ENCODE measurements at regions not wholly inside any gene's neighbourhood (a gene's known extent, or its start where the extent isn't known, plus 50 kb on each side); places are given as distances from the start of the nearest gene placed in this dataset.

DNA sequence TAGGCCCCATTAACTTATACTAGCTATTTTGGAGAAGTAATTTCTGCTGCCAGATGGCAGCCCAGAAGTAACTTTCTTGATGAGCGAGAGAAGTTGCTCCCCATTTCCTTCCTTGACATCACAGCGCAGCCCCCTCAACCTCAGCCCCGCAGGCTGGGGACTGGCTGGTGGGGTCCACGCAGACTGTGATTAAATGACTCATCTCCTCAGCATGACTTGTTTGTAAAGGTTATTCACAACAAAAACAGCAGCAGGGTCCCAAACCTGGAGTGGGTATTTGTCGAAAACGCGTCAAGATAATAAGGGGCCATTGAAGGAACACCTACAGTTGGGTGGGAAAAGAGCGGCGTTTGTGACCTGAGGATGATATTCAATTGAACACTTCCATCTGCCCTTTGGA, 120.6 kb downstream of the TXNL1 start:
- Mint-ChIP-seq H3K9me3 (peaks cover 0 to 2% (median 0%) of the 10 kb centered on the region in 8 donors), H3K4me1 (no peaks in the 10 kb centered on the region), H3K4me3 (no peak overlapping the region), H3K27me3 (peaks cover 5% of the 10 kb centered on the region in 2 donors), H3K36me3 (no peaks in the 10 kb centered on the region), H3K27ac (no peak overlapping the region)
- H3K27ac ChIP-seq (ENCODE audit: low read depth, low read length): no peak overlapping the region
- no peaks in the 10 kb centered on the region for H3K27me3 ChIP-seq (ENCODE audit: insufficient read depth, low read length)
- H3K4me1 ChIP-seq (ENCODE audit: insufficient read depth, low read length): no peaks in the 10 kb centered on the region
- H3K4me3 ChIP-seq (ENCODE audit: low read length in 2 of 2): no peak overlapping the region
- no peaks in the 10 kb centered on the region for H3K9me3 ChIP-seq (ENCODE audit: control insufficient read depth in 1 of 2, low read length in 2 of 2)
- H3K36me3 ChIP-seq (ENCODE audit: insufficient read depth, low read length): no peaks in the 10 kb centered on the region
- intact Hi-C loops (cut with micrococcal nuclease): no loop called here
- ChIA-PET POLR2A (ENCODE audit: partially characterized antibody) (no interaction called here), CTCF (ENCODE audit: partially characterized antibody) (no interaction called here)
- no peak for DNase-seq

- Mint-ChIP-seq H3K36me3 (no peaks in the 10 kb centered on the region), H3K4me3 (no peak overlapping the region), H3K4me1 (no peaks in the 10 kb centered on the region), H3K9me3 (peaks cover 0 to 2% (median 0%) of the 10 kb centered on the region in 8 donors), H3K27ac (no peak overlapping the region), H3K27me3 (peaks cover 4 to 5% of the 10 kb centered on the region in 2 donors)
- Histone ChIP-seq H3K27ac (ENCODE audit: low read depth, low read length) (no peak overlapping the region), H3K4me1 (ENCODE audit: insufficient read depth, low read length) (no peaks in the 10 kb centered on the region), H3K4me3 (ENCODE audit: low read length in 2 of 2) (no peak overlapping the region), H3K27me3 (ENCODE audit: insufficient read depth, low read length) (no peaks in the 10 kb centered on the region), H3K36me3 (ENCODE audit: insufficient read depth, low read length) (no peaks in the 10 kb centered on the region), H3K9me3 (ENCODE audit: control insufficient read depth in 1 of 2, low read length in 2 of 2) (no peaks in the 10 kb centered on the region)
- ChIA-PET POLR2A (ENCODE audit: partially characterized antibody) (no interaction called here), CTCF (ENCODE audit: partially characterized antibody) (no interaction called here)
- intact Hi-C loops (cut with micrococcal nuclease): no loop called here
- DNase-seq: no peak
Measured at GRCh38 chr18:56517196-56517595, 121.2 kb downstream of the TXNL1 start.

- Mint-ChIP-seq H3K36me3 (no peaks in the 10 kb centered on the region), H3K4me1 (no peaks in the 10 kb centered on the region), H3K27ac (no peak overlapping the region), H3K27me3 (peaks cover 4 to 5% of the 10 kb centered on the region in 2 donors), H3K4me3 (no peak overlapping the region), H3K9me3 (peaks cover 0 to 2% (median 0%) of the 10 kb centered on the region in 8 donors)
- ChIA-PET CTCF (ENCODE audit: partially characterized antibody) (no interaction called here), POLR2A (ENCODE audit: partially characterized antibody) (no interaction called here)
- Histone ChIP-seq H3K4me1 (ENCODE audit: insufficient read depth, low read length) (no peaks in the 10 kb centered on the region), H3K9me3 (ENCODE audit: control insufficient read depth in 1 of 2, low read length in 2 of 2) (no peaks in the 10 kb centered on the region), H3K4me3 (ENCODE audit: low read length in 2 of 2) (no peak overlapping the region), H3K27ac (ENCODE audit: low read depth, low read length) (no peak overlapping the region), H3K27me3 (ENCODE audit: insufficient read depth, low read length) (no peaks in the 10 kb centered on the region), H3K36me3 (ENCODE audit: insufficient read depth, low read length) (no peaks in the 10 kb centered on the region)
- no peak for DNase-seq
- intact Hi-C loops (cut with micrococcal nuclease): no loop called here
Measured at GRCh38 chr18:56516789-56517188, 121.6 kb downstream of the TXNL1 start.

DNA sequence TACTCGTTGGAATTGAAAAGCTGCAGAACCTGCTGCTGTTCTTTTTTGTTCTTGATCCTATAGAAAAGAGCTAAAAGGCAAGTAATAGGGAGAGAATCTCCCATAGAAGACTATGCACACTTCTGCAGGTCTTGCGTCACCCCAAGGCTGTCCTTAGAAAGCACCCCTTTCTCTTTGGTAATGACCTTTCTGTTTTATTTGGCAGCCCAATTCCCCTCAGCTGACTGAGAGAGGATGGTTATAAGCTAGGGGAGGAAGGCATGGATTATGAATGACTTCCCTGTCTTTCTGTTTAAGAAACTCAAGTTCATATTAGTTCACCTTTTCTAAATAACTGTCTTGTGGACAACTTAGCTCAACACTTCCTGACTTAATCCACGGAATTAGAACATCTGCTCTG, 122.9 kb downstream of the TXNL1 start:
- Histone ChIP-seq H3K27ac (ENCODE audit: low read depth, low read length) (no peak overlapping the region), H3K36me3 (ENCODE audit: insufficient read depth, low read length) (no peaks in the 10 kb centered on the region), H3K27me3 (ENCODE audit: insufficient read depth, low read length) (no peaks in the 10 kb centered on the region), H3K4me1 (ENCODE audit: insufficient read depth, low read length) (no peaks in the 10 kb centered on the region), H3K4me3 (ENCODE audit: low read length in 2 of 2) (no peak overlapping the region), H3K9me3 (ENCODE audit: control insufficient read depth in 1 of 2, low read length in 2 of 2) (no peaks in the 10 kb centered on the region)
- Mint-ChIP-seq H3K4me3 (no peak overlapping the region), H3K27me3 (peaks cover 4 to 5% of the 10 kb centered on the region in 2 donors), H3K9me3 (peaks cover 0 to 2% (median 0%) of the 10 kb centered on the region in 8 donors), H3K4me1 (no peaks in the 10 kb centered on the region), H3K36me3 (no peaks in the 10 kb centered on the region), H3K27ac (no peak overlapping the region)
- CTCF ChIA-PET (ENCODE audit: partially characterized antibody): no interaction called here
- DNase-seq: no peak
- POLR2A ChIA-PET (ENCODE audit: partially characterized antibody): no interaction called here
- intact Hi-C loops (cut with micrococcal nuclease): no loop called here

- CTCF ChIA-PET (ENCODE audit: partially characterized antibody): no interaction called here
- DNase-seq: no peak
Measured at GRCh38 chr18:56511996-56512395, 126.4 kb downstream of the TXNL1 start.

GRCh38 chr18:56510108-56510507, 128.3 kb downstream of the TXNL1 start:
- peaks cover 0 to 1% (median 0%) of the 10 kb centered on the region in 8 donors for H3K9me3 Mint-ChIP-seq
- no peak for DNase-seq
- H3K4me1 ChIP-seq (ENCODE audit: insufficient read depth, low read length): no peaks in the 10 kb centered on the region
- CTCF ChIA-PET (ENCODE audit: partially characterized antibody): no interaction called here
- H3K9me3 ChIP-seq (ENCODE audit: control insufficient read depth in 1 of 2, low read length in 2 of 2): no peaks in the 10 kb centered on the region
- no peaks in the 10 kb centered on the region for H3K36me3 ChIP-seq (ENCODE audit: insufficient read depth, low read length)
- H3K27ac ChIP-seq (ENCODE audit: low read depth, low read length): no peak overlapping the region
- peaks cover 2 to 3% of the 10 kb centered on the region in 2 donors for H3K27me3 Mint-ChIP-seq
- no peak overlapping the region for H3K4me3 ChIP-seq (ENCODE audit: low read length in 2 of 2)
- no peak overlapping the region for H3K4me3 Mint-ChIP-seq
- H3K4me1 Mint-ChIP-seq: no peaks in the 10 kb centered on the region
- no peak overlapping the region for H3K27ac Mint-ChIP-seq
- intact Hi-C loops (cut with micrococcal nuclease): no loop called here
- H3K27me3 ChIP-seq (ENCODE audit: insufficient read depth, low read length): no peaks in the 10 kb centered on the region
- H3K36me3 Mint-ChIP-seq: no peaks in the 10 kb centered on the region
- POLR2A ChIA-PET (ENCODE audit: partially characterized antibody): no interaction called here

More at GRCh38 chr18:56511996-56512395, 126.4 kb downstream of the TXNL1 start:
- Histone ChIP-seq H3K4me1 (ENCODE audit: insufficient read depth, low read length) (no peaks in the 10 kb centered on the region), H3K27ac (ENCODE audit: low read depth, low read length) (no peak overlapping the region), H3K36me3 (ENCODE audit: insufficient read depth, low read length) (no peaks in the 10 kb centered on the region), H3K27me3 (ENCODE audit: insufficient read depth, low read length) (no peaks in the 10 kb centered on the region), H3K4me3 (ENCODE audit: low read length in 2 of 2) (no peak overlapping the region), H3K9me3 (ENCODE audit: control insufficient read depth in 1 of 2, low read length in 2 of 2) (no peaks in the 10 kb centered on the region)
- Mint-ChIP-seq H3K27ac (no peak overlapping the region), H3K27me3 (peaks cover 0 to 5% of the 10 kb centered on the region in 2 donors), H3K9me3 (no peaks in the 10 kb centered on the region), H3K36me3 (no peaks in the 10 kb centered on the region), H3K4me3 (no peak overlapping the region), H3K4me1 (no peaks in the 10 kb centered on the region)
- POLR2A ChIA-PET (ENCODE audit: partially characterized antibody): no interaction called here
- intact Hi-C loops (cut with micrococcal nuclease): no loop called here

DNA sequence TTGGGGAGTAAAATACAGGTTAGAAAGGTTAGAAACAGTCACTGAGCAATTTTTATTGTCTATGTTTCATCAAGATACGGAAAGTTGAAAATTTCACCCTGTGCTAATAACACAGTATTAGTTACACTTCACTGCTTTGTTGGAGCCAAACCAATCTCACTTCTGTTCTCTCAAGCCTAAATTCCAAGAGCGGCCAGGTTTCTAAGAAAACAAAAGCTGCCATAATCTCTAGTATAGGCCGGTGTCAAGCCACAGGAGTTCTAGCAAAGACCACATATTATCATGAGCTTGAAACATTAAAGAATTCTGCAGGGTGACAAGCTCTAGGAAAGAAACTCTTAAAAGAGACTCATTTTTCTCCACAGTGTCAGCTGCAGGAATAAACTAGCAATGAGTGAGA, 128.7 kb downstream of the TXNL1 start:
- ChIA-PET POLR2A (ENCODE audit: partially characterized antibody) (no interaction called here), CTCF (ENCODE audit: partially characterized antibody) (no interaction called here)
- Mint-ChIP-seq H3K27ac (no peak overlapping the region), H3K4me3 (no peak overlapping the region), H3K36me3 (no peaks in the 10 kb centered on the region), H3K9me3 (peaks cover 0 to 3% (median 0%) of the 10 kb centered on the region in 8 donors), H3K27me3 (peaks cover 2 to 3% of the 10 kb centered on the region in 2 donors), H3K4me1 (no peaks in the 10 kb centered on the region)
- intact Hi-C loops (cut with micrococcal nuclease): no loop called here
- DNase-seq: no peak
- H3K36me3 ChIP-seq (ENCODE audit: insufficient read depth, low read length): no peaks in the 10 kb centered on the region
- no peak overlapping the region for H3K4me3 ChIP-seq (ENCODE audit: low read length in 2 of 2)
- no peaks in the 10 kb centered on the region for H3K27me3 ChIP-seq (ENCODE audit: insufficient read depth, low read length)
- H3K9me3 ChIP-seq (ENCODE audit: control insufficient read depth in 1 of 2, low read length in 2 of 2): no peaks in the 10 kb centered on the region
- no peak overlapping the region for H3K27ac ChIP-seq (ENCODE audit: low read depth, low read length)
- no peaks in the 10 kb centered on the region for H3K4me1 ChIP-seq (ENCODE audit: insufficient read depth, low read length)

DNA sequence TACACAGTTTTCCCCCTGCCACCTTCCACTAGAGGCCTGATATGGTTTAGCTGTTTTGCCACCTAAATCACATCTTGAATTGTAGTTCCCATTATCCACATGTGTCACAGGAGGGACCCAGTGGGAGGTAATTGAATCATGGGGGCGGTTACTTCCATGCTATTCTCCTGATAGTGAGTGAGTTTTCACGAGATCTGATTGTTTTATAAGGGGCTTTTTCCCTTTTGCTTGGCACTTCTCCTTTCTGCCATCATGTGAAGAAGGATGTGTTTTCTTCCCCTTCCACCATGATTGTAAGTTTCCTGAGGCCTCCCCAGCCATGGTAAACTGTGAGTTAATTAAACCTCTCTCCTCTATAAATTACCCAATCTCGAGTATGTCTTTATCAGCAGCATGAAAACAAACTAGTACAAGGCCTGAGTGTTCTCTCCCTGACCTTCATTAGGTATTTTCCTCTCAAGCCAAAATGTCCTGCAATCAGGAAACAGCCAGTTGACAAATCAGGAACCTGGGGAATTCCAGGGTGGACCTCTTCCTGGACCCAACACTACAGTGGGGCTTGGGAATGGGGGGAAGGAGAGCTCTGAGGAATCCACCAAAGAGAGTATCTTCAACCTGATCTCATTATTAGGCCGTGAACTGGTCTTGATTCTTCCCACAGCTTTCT, 129.9 kb downstream of the TXNL1 start:
- ChIA-PET POLR2A (ENCODE audit: partially characterized antibody) (no interaction called here), CTCF (ENCODE audit: partially characterized antibody) (no interaction called here)
- no peak overlapping the region for H3K27ac Mint-ChIP-seq
- H3K4me1 Mint-ChIP-seq: no peaks in the 10 kb centered on the region
- no peak overlapping the region for H3K4me3 ChIP-seq (ENCODE audit: low read length in 2 of 2)
- H3K36me3 ChIP-seq (ENCODE audit: insufficient read depth, low read length): no peaks in the 10 kb centered on the region
- peaks cover 0 to 5% (median 0%) of the 10 kb centered on the region in 8 donors for H3K9me3 Mint-ChIP-seq
- H3K27me3 Mint-ChIP-seq: peaks cover 1 to 2% of the 10 kb centered on the region in 2 donors
- H3K9me3 ChIP-seq (ENCODE audit: control insufficient read depth in 1 of 2, low read length in 2 of 2): no peaks in the 10 kb centered on the region
- no peak for DNase-seq
- no peak overlapping the region for H3K4me3 Mint-ChIP-seq
- H3K27me3 ChIP-seq (ENCODE audit: insufficient read depth, low read length): no peaks in the 10 kb centered on the region
- H3K4me1 ChIP-seq (ENCODE audit: insufficient read depth, low read length): no peaks in the 10 kb centered on the region
- no peak overlapping the region for H3K27ac ChIP-seq (ENCODE audit: low read depth, low read length)
- H3K36me3 Mint-ChIP-seq: no peaks in the 10 kb centered on the region
- intact Hi-C loops (cut with micrococcal nuclease): no loop called here
